Parathyroid adenoma (tissue), 2 donors: ENCODE measurements at regions not wholly inside any gene's neighbourhood (a gene's known extent, or its start where the extent isn't known, plus 50 kb on each side); places are given as distances from the start of the nearest gene placed in this dataset.

Experiments
- H2AFZ ChIP-seq: fragments of 300-600 bp; sonication (generic); one replicate; pipeline ENCODE4 v1.7.0; 2017; ENCODE audit warnings: antibody characterized with exemption, mild to moderate bottlenecking
- H3K27ac ChIP-seq: fragments of 300-600 bp; sonication (generic); one replicate; pipeline ENCODE4 v1.7.0; 2017
- H3K27me3 ChIP-seq: fragments of 300-600 bp; sonication (generic); one replicate; pipeline ENCODE4 v1.7.0; 2017; ENCODE audit warnings: low read length; ENCODE audit not compliant: control insufficient read depth, insufficient read depth
- H3K36me3 ChIP-seq: fragments of 300-600 bp; sonication (generic); one replicate; pipeline ENCODE4 v1.7.0; 2017; ENCODE audit warnings: low read length; ENCODE audit not compliant: control insufficient read depth, insufficient read depth
- H3K4me1 ChIP-seq: fragments of 300-600 bp; sonication (generic); one replicate; pipeline ENCODE4 v1.7.0; 2017; ENCODE audit warnings: control low read depth
- H3K4me2 ChIP-seq: fragments of 300-600 bp; sonication (generic); one replicate; pipeline ENCODE4 v1.7.0; 2017; ENCODE audit warnings: low read length
- H3K4me3 ChIP-seq: fragments of 300-600 bp; sonication (generic); one replicate; pipeline ENCODE4 v1.7.0; 2017; ENCODE audit warnings: low read depth, low read length
- H3K79me2 ChIP-seq: fragments of 300-600 bp; sonication (generic); one replicate; pipeline ENCODE4 v1.7.0; 2017; ENCODE audit warnings: control low read depth
- H3K9ac ChIP-seq: fragments of 300-600 bp; sonication (generic); one replicate; pipeline ENCODE4 v1.7.0; 2017; ENCODE audit warnings: mild to moderate bottlenecking
- H3K9me3 ChIP-seq: fragments of 300-600 bp; sonication (generic); one replicate; pipeline ENCODE4 v1.7.0; 2017; ENCODE audit warnings: low read length; ENCODE audit not compliant: control insufficient read depth
- CTCF ChIP-seq: fragments of 300-600 bp; sonication (generic); IDR thresholded peaks from one replicate; pipeline ENCODE4 v1.7.0; 2017; ENCODE audit warnings: antibody characterized with exemption, mild to moderate bottlenecking
- donor health status: primary hyperparathyroidism.

GRCh38 chr2:236738896-236739295, 169.3 kb downstream of the ACKR3 start:
- Histone ChIP-seq H3K4me2 (no peak overlapping the region), H3K4me1 (peaks cover 11% of the 10 kb centered on the region), H3K9ac (no peak overlapping the region), H2AFZ (no peak overlapping the region), H3K9me3 (no peaks in the 10 kb centered on the region), H3K27me3 (no peaks in the 10 kb centered on the region), H3K79me2 (no peaks in the 10 kb centered on the region), H3K4me3 (no peak overlapping the region), H3K36me3 (no peaks in the 10 kb centered on the region), H3K27ac (no peak overlapping the region)
- TF ChIP-seq CTCF = no peak

- no peak overlapping the region for H3K9ac ChIP-seq
- no peak overlapping the region for H2AFZ ChIP-seq
- no peak overlapping the region for H3K4me3 ChIP-seq
- no peak overlapping the region for H3K4me2 ChIP-seq
- H3K27ac ChIP-seq = no peak overlapping the region
- no peak for TF ChIP-seq CTCF
- H3K27me3 ChIP-seq = no peaks in the 10 kb centered on the region
- peaks cover 11% of the 10 kb centered on the region for H3K4me1 ChIP-seq
- H3K9me3 ChIP-seq = no peaks in the 10 kb centered on the region
- no peaks in the 10 kb centered on the region for H3K36me3 ChIP-seq
- H3K79me2 ChIP-seq = no peaks in the 10 kb centered on the region
Measured at GRCh38 chr2:236739663-236740062, 170.0 kb downstream of the ACKR3 start.

GRCh38 chr2:236740506-236740905, 170.9 kb downstream of the ACKR3 start:
- H3K4me3 ChIP-seq = no peak overlapping the region
- H3K27me3 ChIP-seq = no peaks in the 10 kb centered on the region
- no peak overlapping the region for H3K4me2 ChIP-seq
- no peak overlapping the region for H3K27ac ChIP-seq
- H3K79me2 ChIP-seq = no peaks in the 10 kb centered on the region
- H3K4me1 ChIP-seq = peaks cover 10% of the 10 kb centered on the region
- H2AFZ ChIP-seq = peak overlapping the region; percentile 65
- H3K9me3 ChIP-seq = no peaks in the 10 kb centered on the region
- no peaks in the 10 kb centered on the region for H3K36me3 ChIP-seq
- no peak for TF ChIP-seq CTCF
- no peak overlapping the region for H3K9ac ChIP-seq

GRCh38 chr2:236743039-236743920, 173.7 kb downstream of the ACKR3 start:
- H3K27ac ChIP-seq = no peak overlapping the region
- H3K27me3 ChIP-seq = no peaks in the 10 kb centered on the region
- no peak for TF ChIP-seq CTCF
- peaks cover 25% of the 10 kb centered on the region for H3K4me1 ChIP-seq
- H2AFZ ChIP-seq = no peak overlapping the region
- H3K4me3 ChIP-seq = no peak overlapping the region
- no peaks in the 10 kb centered on the region for H3K79me2 ChIP-seq
- H3K4me2 ChIP-seq = no peak overlapping the region
- H3K9me3 ChIP-seq = no peaks in the 10 kb centered on the region
- H3K36me3 ChIP-seq = no peaks in the 10 kb centered on the region
- no peak overlapping the region for H3K9ac ChIP-seq

- H3K27me3 ChIP-seq = no peaks in the 10 kb centered on the region
- no peak overlapping the region for H3K9ac ChIP-seq
- no peaks in the 10 kb centered on the region for H3K9me3 ChIP-seq
- TF ChIP-seq CTCF = no peak
- no peak overlapping the region for H3K4me3 ChIP-seq
- no peaks in the 10 kb centered on the region for H3K36me3 ChIP-seq
- no peaks in the 10 kb centered on the region for H3K79me2 ChIP-seq
- no peak overlapping the region for H3K27ac ChIP-seq
- no peak overlapping the region for H3K4me2 ChIP-seq
- no peak overlapping the region for H2AFZ ChIP-seq
- H3K4me1 ChIP-seq = peaks cover 32% of the 10 kb centered on the region
Measured at GRCh38 chr2:236743921-236744280, 174.3 kb downstream of the ACKR3 start.
